DOHH2 (cell line): ENCODE measurements at regions not wholly inside any gene's neighbourhood (a gene's known extent, or its start where the extent isn't known, plus 50 kb on each side); places are given as distances from the start of the nearest gene placed in this dataset.

Experiments used
- CTCF ChIP-seq: fragments of 200-600 bp; sonication (generic); IDR thresholded peaks from one replicate; pipeline ENCODE4 v1.5.1; 2014; ENCODE audit warnings: antibody characterized with exemption, mild to moderate bottlenecking, low read depth, low read length; ENCODE audit not compliant: poor library complexity, severe bottlenecking
- EZH2phosphoT487 ChIP-seq: fragments of 200-600 bp; sonication (generic); IDR thresholded peaks from 2 replicates; pipeline ENCODE4 v1.6.1; 2017; ENCODE audit warnings: borderline replicate concordance, mild to moderate bottlenecking, antibody characterized with exemption, low read length, moderate library complexity, mixed read lengths

GRCh38 chr6:132139611-132140010 lies 188.4 kb upstream of the CCN2 start:
- TF ChIP-seq CTCF: no peak
- TF ChIP-seq EZH2phosphoT487: no peak
